ENCODE measurements at regions not wholly inside any gene's neighbourhood (a gene's known extent, or its start where the extent isn't known, plus 50 kb on each side); places are given as distances from the start of the nearest gene placed in this dataset.

GRCh38 chr4:141870152-141870551 is 233.8 kb downstream of the IL15 start:
- no peak for TF ChIP-seq TCF7L2 (IDR thresholded peaks at IDR 0.05; ENCODE audit: low read depth, low read length)
- TF ChIP-seq POLR2A (IDR thresholded peaks at IDR 0.05; ENCODE audit: insufficient read depth in 1 of 2, low read depth in 2 of 2, low read length in 2 of 2), result no peak
- no peak for TF ChIP-seq ATF3 (CRISPR knock-in tag; IDR thresholded peaks at IDR 0.05)
- no peak for TF ChIP-seq ZNF232 (CRISPR knock-in tag; IDR thresholded peaks at IDR 0.05; ENCODE audit: borderline replicate concordance)
- TF ChIP-seq U2AF2 (IDR thresholded peaks at IDR 0.05; ENCODE audit: low read depth, low read length), result no peak
